ENCODE measurements at regions not wholly inside any gene's neighbourhood (a gene's known extent, or its start where the extent isn't known, plus 50 kb on each side); places are given as distances from the start of the nearest gene placed in this dataset.

GRCh38 chr22:47442821-47443220, 680.4 kb downstream of the TBC1D22A start:
- no peak for TF ChIP-seq CTCF (IDR thresholded peaks at IDR 0.05; ENCODE audit: low read depth, low read length, missing control alignments)
- no peak for DNase-seq (ENCODE audit: extremely low read depth, low read depth)
- H3K4me3 ChIP-seq (replicated peaks; ENCODE audit: low read depth, low read length): no peak overlapping the region

DNA sequence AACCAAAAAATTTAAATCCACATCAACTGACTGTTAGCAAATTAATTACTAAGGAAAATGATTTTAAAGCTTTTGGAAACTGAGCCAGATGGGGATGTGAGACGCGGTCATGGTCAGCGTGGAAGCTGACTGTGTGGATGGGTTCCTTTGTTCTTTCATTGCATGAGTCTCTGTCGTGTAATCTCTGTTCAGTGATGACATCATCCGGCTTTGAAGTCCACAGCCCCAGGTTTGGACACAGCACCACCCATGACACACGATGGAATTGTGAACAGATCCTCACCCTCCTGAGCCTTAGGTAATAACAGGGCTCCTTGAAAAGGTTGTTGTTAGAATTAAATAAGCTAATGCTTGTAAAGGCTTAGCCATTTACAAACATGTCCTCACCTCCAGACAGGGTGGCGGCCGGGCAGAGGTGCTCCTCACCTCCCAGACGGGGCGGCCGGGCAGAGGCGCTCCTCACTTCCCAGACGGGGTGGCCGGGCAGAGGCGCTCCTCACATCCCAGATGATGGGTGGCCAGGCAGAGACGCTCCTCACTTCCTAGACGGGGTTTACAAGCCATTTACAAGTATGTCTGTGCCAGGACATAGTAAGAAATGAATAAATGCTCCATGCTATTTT, 677.3 kb downstream of the TBC1D22A start:
- DNase-seq (ENCODE audit: extremely low read depth, low read depth): no peak
- TF ChIP-seq CTCF (IDR thresholded peaks at IDR 0.05; ENCODE audit: low read depth, low read length, missing control alignments): no peak
- H3K4me3 ChIP-seq (replicated peaks; ENCODE audit: low read depth, low read length): no peak overlapping the region

DNA sequence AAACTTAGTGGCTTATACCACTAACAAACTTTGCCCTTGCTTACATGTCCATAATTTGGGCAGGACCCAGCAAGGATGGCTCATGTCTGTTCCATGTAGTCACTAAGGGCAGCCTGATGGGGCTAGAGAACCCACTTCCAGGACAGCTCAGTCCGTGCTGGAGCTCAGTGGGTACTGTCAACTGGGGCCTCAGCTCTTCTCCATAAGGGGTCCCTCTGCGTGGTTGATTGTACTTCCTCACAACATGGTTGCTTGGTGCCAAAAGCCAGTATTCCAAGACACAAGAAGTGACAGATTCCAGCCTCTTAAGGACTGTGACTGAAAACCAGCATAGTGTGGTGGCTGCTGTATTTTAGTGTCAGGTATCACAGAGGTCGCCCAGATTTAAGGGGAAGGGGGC, 675.2 kb downstream of the TBC1D22A start:
- no peak overlapping the region for H3K4me3 ChIP-seq (replicated peaks; ENCODE audit: low read depth, low read length)
- TF ChIP-seq CTCF (IDR thresholded peaks at IDR 0.05; ENCODE audit: low read depth, low read length, missing control alignments): no peak
- no peak for DNase-seq (ENCODE audit: extremely low read depth, low read depth)

GRCh38 chr22:47437110-47437509, 674.7 kb downstream of the TBC1D22A start:
- TF ChIP-seq CTCF (IDR thresholded peaks at IDR 0.05; ENCODE audit: low read depth, low read length, missing control alignments): no peak
- H3K4me3 ChIP-seq (replicated peaks; ENCODE audit: low read depth, low read length): no peak overlapping the region
- DNase-seq (ENCODE audit: extremely low read depth, low read depth): no peak

- no peak for DNase-seq (ENCODE audit: extremely low read depth, low read depth)
- TF ChIP-seq CTCF (IDR thresholded peaks at IDR 0.05; ENCODE audit: low read depth, low read length, missing control alignments): no peak
Observed at GRCh38 chr22:47435826-47436225, 673.4 kb downstream of the TBC1D22A start.

DNA sequence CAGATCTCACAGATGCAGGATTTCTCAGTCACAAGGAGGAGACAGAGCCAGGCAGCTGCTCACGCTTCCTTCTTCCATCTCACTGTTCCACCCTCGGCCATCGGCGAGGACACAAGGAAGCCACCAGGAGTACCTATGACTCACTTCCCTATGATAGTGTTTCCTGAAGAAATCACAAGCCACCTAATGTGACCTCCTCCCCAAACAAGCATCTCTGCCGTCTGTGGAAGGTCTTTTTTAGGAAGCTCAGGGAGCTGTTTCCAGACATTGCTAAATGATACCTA, 672.7 kb downstream of the TBC1D22A start:
- TF ChIP-seq CTCF (IDR thresholded peaks at IDR 0.05; ENCODE audit: low read depth, low read length, missing control alignments): no peak
- H3K4me3 ChIP-seq (replicated peaks; ENCODE audit: low read depth, low read length): no peak overlapping the region
- DNase-seq (ENCODE audit: extremely low read depth, low read depth): no peak

More at GRCh38 chr22:47435826-47436225, 673.4 kb downstream of the TBC1D22A start:
- H3K4me3 ChIP-seq (replicated peaks; ENCODE audit: low read depth, low read length): no peak overlapping the region
